ENCODE measurements at regions not wholly inside any gene's neighbourhood (a gene's known extent, or its start where the extent isn't known, plus 50 kb on each side); places are given as distances from the start of the nearest gene placed in this dataset.
"Not testable (repeated sequence)": the region's sequence is repeated elsewhere in the genome, so short reads cannot be mapped to it uniquely, and the experiment has no call there.

GRCh38 chr17:21573961-21574610, 118.2 kb upstream of the KCNJ18 start:
- Histone ChIP-seq H3K27ac (no peak overlapping the region), H3K4me3 (peak overlapping the region; percentile 21 to 26), H3K36me3 (no peaks in the 10 kb centered on the region), H3K4me1 (no peaks in the 10 kb centered on the region), H3K9me3 (peaks cover 0 to 8% of the 10 kb centered on the region in 2 donors), H3K27me3 (peaks cover 0 to 6% of the 10 kb centered on the region in 2 donors)
- peak; percentile 48 to 77 (median 61) for DNase-seq
- intact Hi-C loops (cut with DNase I): no loop called here
- ATAC-seq: peak; percentile 75
- no peak for TF ChIP-seq CTCF (IDR thresholded peaks at IDR 0.05)

- H3K4me1 ChIP-seq; H3K36me3 ChIP-seq; H3K4me3 ChIP-seq; intact Hi-C loops (cut with DNase I); H3K27me3 ChIP-seq; H3K9me3 ChIP-seq; DNase-seq; H3K27ac ChIP-seq: not testable (repeated sequence)
- peak; percentile 27 for ATAC-seq
Measured at GRCh38 chr17:21574611-21575255, 117.6 kb upstream of the KCNJ18 start.

GRCh38 chr17:21578783-21579182, 113.5 kb upstream of the KCNJ18 start:
- DNase-seq; H3K27me3 ChIP-seq; ATAC-seq; H3K4me3 ChIP-seq; H3K27ac ChIP-seq; H3K9me3 ChIP-seq; intact Hi-C loops (cut with DNase I); H3K4me1 ChIP-seq; H3K36me3 ChIP-seq: not testable (repeated sequence)

GRCh38 chr17:21592774-21593173, 99.5 kb upstream of the KCNJ18 start:
- no peak overlapping the region for H3K27ac ChIP-seq
- intact Hi-C loops (cut with DNase I): no loop called here
- TF ChIP-seq CTCF (IDR thresholded peaks at IDR 0.05): no peak
- no peaks in the 10 kb centered on the region for H3K36me3 ChIP-seq
- H3K4me1 ChIP-seq: no peaks in the 10 kb centered on the region
- DNase-seq (peak in 1 of 4 donors; percentile 64), ATAC-seq (no peak)
- peaks cover 0 to 9% of the 10 kb centered on the region in 2 donors for H3K27me3 ChIP-seq
- no peak overlapping the region for H3K4me3 ChIP-seq
- H3K9me3 ChIP-seq: peaks cover 0 to 4% of the 10 kb centered on the region in 2 donors

- H3K27me3 ChIP-seq; H3K27ac ChIP-seq; H3K36me3 ChIP-seq; H3K4me1 ChIP-seq; ATAC-seq; intact Hi-C loops (cut with DNase I); H3K9me3 ChIP-seq; H3K4me3 ChIP-seq: not testable (repeated sequence)
- DNase-seq: peak in 1 of 4 donors; percentile 61
Measured at GRCh38 chr17:21593452-21594105, 98.7 kb upstream of the KCNJ18 start.

GRCh38 chr17:21595086-21595485, 97.2 kb upstream of the KCNJ18 start:
- DNase-seq: no peak
- H3K9me3 ChIP-seq: no peaks in the 10 kb centered on the region
- no peaks in the 10 kb centered on the region for H3K4me1 ChIP-seq
- no peak overlapping the region for H3K4me3 ChIP-seq
- H3K36me3 ChIP-seq: no peaks in the 10 kb centered on the region
- H3K27ac ChIP-seq: no peak overlapping the region
- no peak for TF ChIP-seq CTCF (IDR thresholded peaks at IDR 0.05)
- peaks cover 0 to 9% of the 10 kb centered on the region in 2 donors for H3K27me3 ChIP-seq
- intact Hi-C loops (cut with DNase I): no loop called here
- no peak for ATAC-seq

All from left lung (tissue), 4 donors.